ENCODE measurements at regions not wholly inside any gene's neighbourhood (a gene's known extent, or its start where the extent isn't known, plus 50 kb on each side); places are given as distances from the start of the nearest gene placed in this dataset.

GRCh38 chr11:24068197-24068596 is 428.7 kb upstream of the LUZP2 start:
- DNase-seq (ENCODE audit: low read depth, low spot score): no peak

GRCh38 chr11:24070435-24070834 is 426.4 kb upstream of the LUZP2 start:
- DNase-seq (ENCODE audit: low read depth, low spot score): no peak
- H3K27ac ChIP-seq: no peak overlapping the region

More at GRCh38 chr11:24068197-24068596, 428.7 kb upstream of the LUZP2 start:
- H3K27ac ChIP-seq: no peak overlapping the region

- DNase-seq (ENCODE audit: low read depth, low spot score): no peak
- H3K27ac ChIP-seq: no peak overlapping the region
These were observed 418.8 kb upstream of the LUZP2 start for GRCh38 chr11:24078018-24078417.

DNA sequence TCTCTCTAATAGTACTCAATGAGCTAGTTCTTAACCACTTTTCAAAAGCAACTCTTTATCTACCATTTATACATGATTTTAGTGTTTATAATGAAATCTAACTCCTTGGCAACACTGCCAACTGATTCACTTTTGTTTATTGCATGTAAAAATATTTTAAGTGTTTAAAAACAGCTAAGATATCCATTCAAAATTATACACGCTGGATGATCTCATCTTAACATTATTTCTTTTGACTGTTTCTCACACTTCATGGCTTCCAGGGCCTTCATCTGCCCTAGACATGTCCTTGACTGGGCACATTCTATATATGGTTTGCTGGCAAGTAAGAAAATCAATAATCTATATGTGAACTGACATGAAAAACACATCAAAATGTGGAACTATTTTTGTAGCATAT is 414.6 kb upstream of the LUZP2 start:
- no peak overlapping the region for H3K27ac ChIP-seq
- no peak for DNase-seq (ENCODE audit: low read depth, low spot score)

DNA sequence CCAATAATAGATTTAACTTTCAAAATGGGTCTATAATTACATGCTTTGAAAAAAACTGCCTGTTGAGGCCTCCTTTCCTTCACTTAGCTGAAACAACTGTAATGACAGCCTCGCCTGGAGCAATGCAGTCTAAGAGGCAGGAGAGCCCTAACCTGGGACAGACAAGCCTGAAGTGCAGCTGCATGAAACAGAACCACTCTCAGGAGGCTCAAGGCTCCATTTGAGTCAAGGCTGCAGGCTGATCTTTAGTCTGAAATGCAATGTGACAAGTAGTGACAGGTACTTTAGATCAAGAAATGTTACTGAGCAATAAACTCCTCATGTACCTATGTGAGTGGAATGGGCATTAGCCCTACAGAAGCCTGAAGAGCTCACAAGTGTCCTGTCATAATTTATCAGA is 414.0 kb upstream of the LUZP2 start:
- no peak for DNase-seq (ENCODE audit: low read depth, low spot score)
- no peak overlapping the region for H3K27ac ChIP-seq

DNA sequence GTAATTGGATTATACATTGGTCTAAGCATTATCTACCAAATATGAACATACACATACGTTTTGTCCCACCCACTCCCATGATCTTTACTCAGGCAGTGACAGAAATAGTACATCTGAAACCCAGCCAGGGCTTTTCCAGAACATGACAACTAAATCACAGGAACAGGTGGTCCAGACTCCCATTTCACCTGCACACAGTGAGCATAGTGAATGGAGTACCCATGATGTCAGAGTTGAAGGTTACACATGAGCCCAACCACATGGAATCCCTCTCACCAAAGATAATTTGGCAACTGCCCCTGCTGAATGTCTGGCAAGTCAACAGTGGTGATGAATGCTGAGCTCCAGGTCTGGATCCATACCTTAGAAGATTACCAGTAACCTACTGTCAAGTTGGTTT is 411.9 kb upstream of the LUZP2 start:
- no peak overlapping the region for H3K27ac ChIP-seq
- DNase-seq (ENCODE audit: low read depth, low spot score): no peak

DNA sequence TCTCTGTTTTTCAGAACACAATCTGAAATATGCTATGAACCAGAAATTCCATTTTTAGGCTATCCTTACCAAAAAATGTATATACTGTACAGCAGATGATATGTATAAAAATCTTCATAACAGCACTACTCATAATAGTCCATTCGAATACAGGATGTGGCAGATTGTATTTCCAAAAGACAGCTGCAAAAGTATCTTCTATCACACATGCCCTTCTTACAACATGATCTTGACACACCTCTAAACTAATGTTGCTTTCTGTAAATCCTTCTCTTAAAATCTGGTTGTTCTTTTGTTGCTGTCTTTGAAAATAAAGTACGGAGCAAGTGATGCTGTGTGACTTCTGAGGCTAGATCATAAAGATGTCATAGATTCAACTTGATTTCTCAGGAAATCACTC is 409.9 kb upstream of the LUZP2 start:
- no peak for DNase-seq (ENCODE audit: low read depth, low spot score)
- no peak overlapping the region for H3K27ac ChIP-seq

- DNase-seq (ENCODE audit: low read depth, low spot score): no peak
- H3K27ac ChIP-seq: no peak overlapping the region
These were observed 405.3 kb upstream of the LUZP2 start for GRCh38 chr11:24091594-24091993.

DNA sequence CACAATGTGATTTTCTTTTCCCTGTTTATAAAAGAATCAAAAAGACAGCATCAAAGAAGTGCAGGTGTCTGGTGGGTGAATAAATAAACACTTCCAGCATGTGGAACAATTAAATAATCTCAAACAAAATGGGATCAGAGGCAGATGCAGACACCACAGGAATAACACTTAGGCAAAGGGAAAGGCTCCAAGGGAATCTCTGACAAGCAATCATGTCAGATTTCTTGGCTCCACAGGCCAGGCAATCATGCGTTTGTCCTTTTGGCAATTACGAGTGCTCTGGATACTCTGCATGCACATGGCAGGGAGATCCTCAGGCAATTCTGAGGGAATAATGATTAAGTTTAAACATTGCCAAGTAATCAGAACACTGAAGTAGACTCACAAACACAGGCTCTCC is 403.5 kb upstream of the LUZP2 start:
- H3K27ac ChIP-seq: no peak overlapping the region
- no peak for DNase-seq (ENCODE audit: low read depth, low spot score)

- DNase-seq (ENCODE audit: low read depth, low spot score): no peak
- H3K27ac ChIP-seq: no peak overlapping the region
These were observed 388.2 kb upstream of the LUZP2 start for GRCh38 chr11:24108609-24109008.

DNA sequence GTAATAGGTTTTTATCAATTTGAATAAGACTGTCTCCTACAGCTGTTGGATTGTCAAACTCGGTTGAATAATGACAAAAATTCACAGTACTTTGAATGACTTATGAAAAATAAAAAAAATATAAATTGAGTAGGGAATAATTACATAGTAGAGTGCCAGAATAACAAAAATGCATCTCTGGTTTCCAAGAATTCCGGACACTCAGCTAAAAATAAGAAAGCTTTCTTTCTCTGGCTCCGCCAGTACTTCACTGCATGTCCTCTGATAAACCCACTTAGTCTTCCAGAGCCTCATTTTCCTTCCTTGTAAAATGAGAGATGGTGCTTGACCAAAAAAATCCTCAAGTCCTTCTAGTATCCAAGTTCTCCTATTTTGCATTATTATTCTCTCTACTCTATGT is 374.6 kb upstream of the LUZP2 start:
- no peak for DNase-seq (ENCODE audit: low read depth, low spot score)
- H3K27ac ChIP-seq: no peak overlapping the region

GRCh38 chr11:24124876-24125275 is 372.0 kb upstream of the LUZP2 start:
- no peak overlapping the region for H3K27ac ChIP-seq
- no peak for DNase-seq (ENCODE audit: low read depth, low spot score)

DNA sequence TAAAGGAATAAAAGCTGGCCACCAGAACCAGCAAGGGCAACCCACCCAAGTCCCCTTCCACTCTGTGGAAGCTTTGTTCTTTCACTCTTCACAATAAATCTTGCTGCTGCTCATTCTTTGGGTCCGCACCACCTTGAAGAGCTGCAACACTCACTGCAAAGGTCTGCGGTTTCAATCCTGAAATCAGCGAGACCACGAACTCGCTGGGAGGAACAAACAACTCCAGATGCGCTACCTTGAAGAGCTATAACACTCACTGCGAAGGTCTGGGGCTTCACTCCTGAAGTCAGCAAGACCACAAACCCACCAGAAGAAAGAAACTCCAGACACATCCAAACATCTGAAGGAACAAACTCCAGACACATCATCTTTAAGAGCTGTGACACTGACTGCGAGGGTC is 365.2 kb upstream of the LUZP2 start:
- H3K27ac ChIP-seq: no peak overlapping the region
- no peak for DNase-seq (ENCODE audit: low read depth, low spot score)

DNA sequence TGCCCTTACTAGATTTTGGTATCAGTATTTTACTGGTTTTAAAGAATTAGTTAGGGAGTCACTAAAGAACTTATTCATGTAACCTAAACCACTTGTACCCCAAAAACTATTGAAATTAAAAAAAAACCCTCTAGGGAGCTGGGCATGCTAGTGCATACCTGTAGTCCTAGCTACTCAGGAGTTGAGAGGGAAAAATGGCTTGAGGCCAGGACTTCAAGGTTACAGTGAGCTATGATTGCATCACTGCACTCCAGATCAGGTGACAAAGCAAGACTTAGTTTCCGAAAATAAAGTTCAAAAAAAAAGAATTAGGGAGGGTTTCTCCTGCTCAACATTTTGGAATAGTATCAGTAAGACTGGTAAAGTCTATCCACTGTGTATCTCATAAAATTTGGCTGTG is 364.4 kb upstream of the LUZP2 start:
- DNase-seq (ENCODE audit: low read depth, low spot score): no peak
- no peak overlapping the region for H3K27ac ChIP-seq

- DNase-seq (ENCODE audit: low read depth, low spot score): no peak
- H3K27ac ChIP-seq: no peak overlapping the region
These were observed 361.8 kb upstream of the LUZP2 start for GRCh38 chr11:24134879-24135589.

DNA sequence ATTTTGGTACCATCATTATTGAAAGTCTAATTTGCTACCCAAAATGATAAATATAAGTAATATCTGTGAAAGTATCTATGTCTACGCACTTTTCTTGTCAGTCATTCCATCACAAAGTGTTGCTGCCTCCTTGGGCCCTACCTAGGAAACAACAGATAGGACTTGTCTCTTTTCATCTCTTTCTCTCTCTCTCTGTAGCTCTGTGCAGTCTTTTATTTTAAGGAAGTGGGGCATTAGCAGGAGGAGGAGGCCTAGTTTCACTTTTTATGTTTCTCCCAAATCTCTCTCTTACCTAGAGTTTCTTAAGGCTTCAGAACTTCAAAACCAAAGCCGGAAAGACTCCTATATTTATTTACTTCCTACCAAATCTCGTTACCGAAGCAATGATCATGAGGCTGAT is 354.8 kb upstream of the LUZP2 start:
- no peak overlapping the region for H3K27ac ChIP-seq
- no peak for DNase-seq (ENCODE audit: low read depth, low spot score)

DNA sequence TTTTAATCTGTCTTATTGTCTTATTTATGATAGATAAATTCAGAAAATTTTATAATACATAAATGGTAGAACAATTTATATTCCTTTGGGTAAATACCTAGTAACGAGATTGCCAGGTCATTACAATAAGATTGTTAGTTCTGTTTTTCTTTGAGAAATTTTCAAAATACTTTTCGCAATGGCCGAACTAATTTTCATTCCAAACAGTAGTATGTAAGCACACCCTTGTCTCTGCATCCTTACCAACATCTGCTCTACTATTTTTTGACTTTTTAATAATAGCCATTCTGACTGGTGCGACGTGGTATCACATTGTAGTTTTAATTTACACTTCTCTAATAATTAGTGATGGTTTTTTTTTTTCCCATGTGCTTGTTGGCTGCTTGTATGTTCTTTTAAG is 351.4 kb upstream of the LUZP2 start:
- DNase-seq (ENCODE audit: low read depth, low spot score): no peak
- H3K27ac ChIP-seq: no peak overlapping the region

- H3K27ac ChIP-seq: no peak overlapping the region
- no peak for DNase-seq (ENCODE audit: low read depth, low spot score)
These were observed 343.5 kb upstream of the LUZP2 start for GRCh38 chr11:24153337-24153736.

DNA sequence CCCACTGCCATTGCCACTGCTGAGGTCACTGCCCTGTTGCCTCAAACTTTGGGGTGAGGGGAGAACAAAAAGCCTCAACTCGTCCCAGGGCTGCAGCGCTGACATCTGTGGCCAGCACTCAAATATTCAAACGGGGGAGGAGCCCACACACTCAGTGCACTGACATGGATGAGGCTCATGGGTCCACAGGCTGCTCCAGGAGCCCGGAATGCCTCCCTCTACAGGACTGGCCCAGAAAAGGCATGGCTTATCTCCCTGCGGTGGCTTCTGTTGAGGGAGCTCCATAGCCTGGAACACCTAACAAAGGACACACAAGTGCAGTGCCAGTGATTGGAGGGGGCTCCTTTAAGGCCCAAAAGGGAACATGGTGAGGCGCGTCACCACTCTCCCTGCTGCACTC is 341.1 kb upstream of the LUZP2 start:
- no peak for DNase-seq (ENCODE audit: low read depth, low spot score)
- no peak overlapping the region for H3K27ac ChIP-seq

DNA sequence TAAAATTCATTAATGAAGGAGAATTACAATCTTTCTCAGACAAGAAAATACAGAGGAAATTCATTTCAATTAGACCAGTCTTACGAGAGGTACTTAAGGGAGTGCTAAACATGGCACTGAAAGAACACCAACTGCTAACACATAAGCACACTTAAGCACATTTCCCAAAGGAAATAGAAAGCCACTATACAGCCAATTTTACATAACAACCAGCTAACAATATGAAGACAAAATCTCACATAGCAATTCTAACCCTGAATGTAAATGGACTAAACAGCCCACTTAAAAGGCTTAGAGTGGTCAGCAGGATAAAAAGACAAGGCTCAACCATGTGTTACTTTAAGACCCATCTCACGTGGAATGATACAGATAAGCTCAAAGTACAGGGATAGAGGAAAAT is 339.5 kb upstream of the LUZP2 start:
- no peak for DNase-seq (ENCODE audit: low read depth, low spot score)

DNA sequence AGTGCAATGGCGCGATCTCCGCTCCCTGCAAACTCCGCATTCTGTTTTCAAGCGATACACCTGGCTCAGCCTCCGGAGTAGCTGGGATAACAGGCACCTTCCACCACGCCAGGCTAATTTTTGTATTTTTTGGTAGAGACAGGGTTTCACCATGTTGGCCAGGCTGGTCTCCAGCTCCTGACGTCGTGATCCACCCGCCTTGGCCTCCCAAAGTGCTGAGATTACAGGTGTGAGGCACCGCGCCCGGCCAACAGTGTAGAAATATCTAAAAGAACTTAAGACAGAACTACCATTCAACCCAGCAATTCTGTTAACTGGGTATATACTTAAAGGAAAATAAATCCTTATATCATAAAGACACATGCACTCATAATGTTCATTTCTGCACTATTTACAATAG is 335.3 kb upstream of the LUZP2 start:
- no peak overlapping the region for H3K27ac ChIP-seq
- no peak for DNase-seq (ENCODE audit: low read depth, low spot score)

More for the DNA sequence above, 339.5 kb upstream of the LUZP2 start:
- H3K27ac ChIP-seq: no peak overlapping the region

DNA sequence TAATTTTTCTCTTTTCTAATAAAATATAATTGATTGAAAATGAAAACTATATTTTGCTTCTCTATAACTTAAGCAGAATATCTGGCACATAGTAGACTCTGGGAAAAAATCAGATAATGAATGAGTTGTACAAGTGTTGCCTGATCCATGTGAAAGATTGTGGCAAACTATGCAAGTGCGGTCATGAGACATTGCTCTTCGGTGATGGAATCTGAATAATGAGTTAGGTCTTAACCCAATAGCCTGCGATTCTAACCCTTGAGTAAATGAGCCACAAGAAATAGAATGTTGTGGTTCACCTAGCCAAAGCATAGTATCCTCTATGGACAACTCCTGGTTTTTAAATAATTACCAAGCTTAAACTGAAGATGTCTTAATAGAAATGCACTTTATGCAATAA is 333.7 kb upstream of the LUZP2 start:
- DNase-seq (ENCODE audit: low read depth, low spot score): no peak
- no peak overlapping the region for H3K27ac ChIP-seq

DNA sequence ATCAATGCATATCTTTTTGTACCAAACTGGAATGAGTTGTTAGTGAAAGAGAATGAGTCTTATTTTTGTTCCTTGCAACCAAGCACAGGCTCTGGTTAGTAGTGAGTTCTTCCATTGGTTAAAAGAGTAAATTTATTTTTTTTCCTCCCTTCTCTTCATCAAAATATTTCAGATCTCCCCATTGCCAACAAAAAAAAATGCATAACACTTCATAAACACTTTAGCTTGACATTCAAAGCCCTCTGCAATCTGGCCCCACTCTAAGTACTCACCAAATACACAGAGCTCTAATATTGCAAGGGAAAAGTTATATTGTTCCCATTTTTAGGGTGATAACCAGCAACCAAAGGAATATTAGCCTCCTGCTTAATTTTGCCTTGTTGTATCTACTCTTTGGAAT is 333.0 kb upstream of the LUZP2 start:
- DNase-seq (ENCODE audit: low read depth, low spot score): no peak
- no peak overlapping the region for H3K27ac ChIP-seq

All from epithelial cell of prostate (primary cell).